K562 (cell line): ENCODE measurements at regions not wholly inside any gene's neighbourhood (a gene's known extent, or its start where the extent isn't known, plus 50 kb on each side); places are given as distances from the start of the nearest gene placed in this dataset.

Source experiments
- ARID2 ChIP-seq: fragments of 450-650 bp; IDR thresholded peaks from 2 replicates; pipeline ENCODE4 v1.6.1; 2017; ENCODE audit warnings: antibody characterized with exemption, mild to moderate bottlenecking
- EWSR1 ChIP-seq: fragments of 450-650 bp; IDR thresholded peaks from 2 replicates; pipeline ENCODE4 v1.6.1; 2018; ENCODE audit warnings: borderline replicate concordance, mild to moderate bottlenecking, low read depth, moderate library complexity; ENCODE audit not compliant: partially characterized antibody
- EZH2 ChIP-seq: IDR thresholded peaks from 2 replicates; pipeline ENCODE4 v1.6.1; 2012; ENCODE audit warnings: low read depth, mild to moderate bottlenecking, inconsistent platforms, low read length, borderline replicate concordance
- NR2C2 ChIP-seq, 2 experiments: fragments of 200-800 bp in 1 of 2; sonication (Bioruptor generic) in 1 of 2; sonication (generic) in 1 of 2; formaldehyde crosslinking in 1 of 2; IDR thresholded peaks; 2 replicates each; pipeline versions ENCODE4 v1.6.1 to v1.8.0; 2016 to 2022; ENCODE audit warnings: mild to moderate bottlenecking in 1 of 2, missing compliant biosample characterization in 1 of 2, missing genetic modification characterization in 1 of 2, missing genetic modification reagents in 1 of 2
- PPARD ChIP-seq: fragments of 250-450 bp; sonication (Bioruptor Pico); IDR thresholded peaks from 2 replicates; pipeline ENCODE4 v1.8.0; 2022; ENCODE audit warnings: inconsistent platforms, mild to moderate bottlenecking, moderate library complexity
- PRDM10 ChIP-seq: fragments of 450-650 bp; IDR thresholded peaks from 2 replicates; pipeline ENCODE4 v1.6.1; 2018; ENCODE audit not compliant: partially characterized antibody
- SIN3A ChIP-seq, 2 experiments: fragments of 150-350 bp in 1 of 2; IDR thresholded peaks; 2 replicates each; pipeline ENCODE4 v1.6.1; 2011 to 2016; ENCODE audit warnings: borderline replicate concordance in 2 of 2, low read depth in 2 of 2, low read length in 2 of 2, mild to moderate bottlenecking in 2 of 2, moderate library complexity in 2 of 2; ENCODE audit not compliant: control insufficient read depth in 1 of 2
- SMC3 ChIP-seq: conservative IDR thresholded peaks from 2 replicates; pipeline ENCODE4 v1.6.1; 2011; ENCODE audit warnings: low read depth, low read length, improper control_type of control experiment; ENCODE audit not compliant: insufficient read depth
- ZNF609 ChIP-seq: sonication (generic); formaldehyde crosslinking; IDR thresholded peaks from 2 replicates; pipeline ENCODE4 v1.8.1; 2023; ENCODE audit warnings: missing genetic modification reagents, mild to moderate bottlenecking, borderline replicate concordance
- TF ChIP-seq, protein P1 (sequence below): IDR thresholded peaks from 2 replicates; pipeline ENCODE4 v1.6.1; 2016; ENCODE audit warnings: missing genetic modification characterization, missing compliant biosample characterization
- TF ChIP-seq, protein P2 (sequence below), 3 experiments: IDR thresholded peaks in 2 of 3; conservative IDR thresholded peaks in 1 of 3; 2 replicates each; pipeline ENCODE4 v1.5.1; 2011 to 2012; ENCODE audit warnings: low read length in 3 of 3, mild to moderate bottlenecking in 3 of 3, control low read depth in 2 of 3, improper control_type of control experiment in 1 of 3, inconsistent platforms in 1 of 3, low read depth in 1 of 3, mixed read lengths in 1 of 3, moderate library complexity in 1 of 3; ENCODE audit not compliant: insufficient read depth in 2 of 3

DNA sequence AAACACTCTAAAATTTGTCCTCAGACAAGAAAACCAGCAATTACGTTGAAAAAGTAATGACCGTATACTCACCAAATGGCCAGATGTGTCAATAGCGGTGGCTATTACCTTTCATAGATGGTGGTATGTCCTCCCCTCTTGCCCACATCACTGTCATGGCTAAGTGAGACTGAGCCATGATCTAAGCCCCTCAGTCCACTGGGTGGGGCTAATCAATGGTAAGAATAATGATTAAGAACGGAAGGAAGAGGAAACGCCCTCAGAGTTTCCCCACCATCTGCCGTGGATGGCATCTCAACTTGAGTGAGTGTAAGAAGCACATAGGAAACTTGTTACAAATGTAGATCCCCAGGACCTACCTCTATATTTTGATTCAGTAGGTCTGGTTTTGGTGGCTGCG is 65.8 kb upstream of the EFEMP1 start:
- TF ChIP-seq SMC3: no peak
- no peak for TF ChIP-seq PRDM10
- TF ChIP-seq ARID2: no peak
- TF ChIP-seq, protein P1, sequence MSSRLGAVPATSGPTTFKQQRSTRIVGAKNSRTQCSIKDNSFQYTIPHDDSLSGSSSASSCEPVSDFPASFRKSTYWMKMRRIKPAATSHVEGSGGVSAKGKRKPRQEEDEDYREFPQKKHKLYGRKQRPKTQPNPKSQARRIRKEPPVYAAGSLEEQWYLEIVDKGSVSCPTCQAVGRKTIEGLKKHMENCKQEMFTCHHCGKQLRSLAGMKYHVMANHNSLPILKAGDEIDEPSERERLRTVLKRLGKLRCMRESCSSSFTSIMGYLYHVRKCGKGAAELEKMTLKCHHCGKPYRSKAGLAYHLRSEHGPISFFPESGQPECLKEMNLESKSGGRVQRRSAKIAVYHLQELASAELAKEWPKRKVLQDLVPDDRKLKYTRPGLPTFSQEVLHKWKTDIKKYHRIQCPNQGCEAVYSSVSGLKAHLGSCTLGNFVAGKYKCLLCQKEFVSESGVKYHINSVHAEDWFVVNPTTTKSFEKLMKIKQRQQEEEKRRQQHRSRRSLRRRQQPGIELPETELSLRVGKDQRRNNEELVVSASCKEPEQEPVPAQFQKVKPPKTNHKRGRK (tag): no peak
- no peak for TF ChIP-seq ZNF609
- TF ChIP-seq SIN3A (IDR thresholded peaks at IDR 0.05; ENCODE audit: borderline replicate concordance in 2 of 2, control insufficient read depth in 1 of 2, low read depth in 2 of 2, low read length in 2 of 2): no peak
- no peak for TF ChIP-seq NR2C2 (CRISPR knock-in tag; IDR thresholded peaks at IDR 0.05)
- no peak for TF ChIP-seq NR2C2 (tag; IDR thresholded peaks at IDR 0.05)
- TF ChIP-seq EZH2: no peak
- no peak for TF ChIP-seq EWSR1
- TF ChIP-seq PPARD: no peak
- TF ChIP-seq, protein P2, sequence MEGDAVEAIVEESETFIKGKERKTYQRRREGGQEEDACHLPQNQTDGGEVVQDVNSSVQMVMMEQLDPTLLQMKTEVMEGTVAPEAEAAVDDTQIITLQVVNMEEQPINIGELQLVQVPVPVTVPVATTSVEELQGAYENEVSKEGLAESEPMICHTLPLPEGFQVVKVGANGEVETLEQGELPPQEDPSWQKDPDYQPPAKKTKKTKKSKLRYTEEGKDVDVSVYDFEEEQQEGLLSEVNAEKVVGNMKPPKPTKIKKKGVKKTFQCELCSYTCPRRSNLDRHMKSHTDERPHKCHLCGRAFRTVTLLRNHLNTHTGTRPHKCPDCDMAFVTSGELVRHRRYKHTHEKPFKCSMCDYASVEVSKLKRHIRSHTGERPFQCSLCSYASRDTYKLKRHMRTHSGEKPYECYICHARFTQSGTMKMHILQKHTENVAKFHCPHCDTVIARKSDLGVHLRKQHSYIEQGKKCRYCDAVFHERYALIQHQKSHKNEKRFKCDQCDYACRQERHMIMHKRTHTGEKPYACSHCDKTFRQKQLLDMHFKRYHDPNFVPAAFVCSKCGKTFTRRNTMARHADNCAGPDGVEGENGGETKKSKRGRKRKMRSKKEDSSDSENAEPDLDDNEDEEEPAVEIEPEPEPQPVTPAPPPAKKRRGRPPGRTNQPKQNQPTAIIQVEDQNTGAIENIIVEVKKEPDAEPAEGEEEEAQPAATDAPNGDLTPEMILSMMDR (IDR thresholded peaks at IDR 0.05 in 2 of 3, conservative IDR thresholded peaks at IDR 0.05 in 1 of 3; ENCODE audit: insufficient read depth in 2 of 3, low read depth in 1 of 3, low read length in 3 of 3): no peak
